Fibroblast of pulmonary artery (primary cell): ENCODE measurements at regions not wholly inside any gene's neighbourhood (a gene's known extent, or its start where the extent isn't known, plus 50 kb on each side); places are given as distances from the start of the nearest gene placed in this dataset.

Source experiments
- DNase-seq: peaks from one replicate; pipeline ENCODE4 v3.0.0-alpha.2; 2010; ENCODE audit warnings: low read depth
- H3K4me3 ChIP-seq: replicated peaks from 2 replicates; pipeline ENCODE4 v1.5.1; 2011; ENCODE audit warnings: low read depth, mild to moderate bottlenecking, control low read depth, low read length, moderate library complexity
- CTCF ChIP-seq: IDR thresholded peaks from 2 replicates; pipeline ENCODE4 v1.5.1; 2011; ENCODE audit warnings: mild to moderate bottlenecking, control low read depth, low read length, inconsistent platforms; ENCODE audit errors: missing control alignments

DNA sequence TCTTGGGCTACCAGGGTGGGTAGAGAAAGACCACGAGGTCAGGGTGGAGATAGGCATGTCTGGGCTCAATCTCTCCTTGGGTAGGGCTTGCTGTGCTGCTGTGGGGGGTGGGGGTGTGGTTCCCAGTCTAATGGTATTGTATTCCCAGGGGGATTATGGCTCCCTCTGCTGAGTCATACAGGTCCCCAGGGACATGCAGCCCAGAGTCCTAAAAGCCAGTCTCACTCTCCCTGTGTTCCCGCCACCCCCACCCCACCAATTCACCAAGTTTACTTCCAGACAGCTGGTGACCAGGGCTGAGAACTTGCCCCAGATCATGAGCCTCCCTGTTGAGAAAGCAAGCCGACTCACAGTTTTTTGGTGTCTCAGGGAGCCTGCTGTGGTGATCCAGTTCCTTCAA is 367.6 kb downstream of the C12orf75 start:
- no peak for DNase-seq
- TF ChIP-seq CTCF: no peak
- H3K4me3 ChIP-seq: no peak overlapping the region

DNA sequence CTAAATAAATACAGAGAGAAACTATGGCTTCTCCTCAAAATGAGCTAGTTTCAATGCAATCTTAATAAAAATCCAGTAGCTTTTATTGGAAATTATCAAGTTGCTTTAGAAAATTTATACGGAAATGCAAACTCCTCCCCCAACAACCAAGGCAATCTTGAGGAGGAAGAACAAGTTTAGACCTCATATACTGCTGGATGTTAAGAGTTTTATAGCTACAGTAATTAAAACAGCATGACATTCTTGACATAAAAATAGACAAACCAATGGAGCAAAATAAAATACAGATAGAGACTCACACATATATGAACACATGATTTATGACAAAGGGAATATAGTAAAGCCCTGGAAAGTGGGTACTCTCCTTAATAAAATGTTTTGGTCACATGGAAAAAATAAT is 368.7 kb downstream of the C12orf75 start:
- no peak for DNase-seq
- no peak overlapping the region for H3K4me3 ChIP-seq

GRCh38 chr12:105704787-105705186 is 374.3 kb downstream of the C12orf75 start:
- H3K4me3 ChIP-seq: no peak overlapping the region
- TF ChIP-seq CTCF: no peak
- no peak for DNase-seq

More for the DNA sequence above, 368.7 kb downstream of the C12orf75 start:
- no peak for TF ChIP-seq CTCF

DNA sequence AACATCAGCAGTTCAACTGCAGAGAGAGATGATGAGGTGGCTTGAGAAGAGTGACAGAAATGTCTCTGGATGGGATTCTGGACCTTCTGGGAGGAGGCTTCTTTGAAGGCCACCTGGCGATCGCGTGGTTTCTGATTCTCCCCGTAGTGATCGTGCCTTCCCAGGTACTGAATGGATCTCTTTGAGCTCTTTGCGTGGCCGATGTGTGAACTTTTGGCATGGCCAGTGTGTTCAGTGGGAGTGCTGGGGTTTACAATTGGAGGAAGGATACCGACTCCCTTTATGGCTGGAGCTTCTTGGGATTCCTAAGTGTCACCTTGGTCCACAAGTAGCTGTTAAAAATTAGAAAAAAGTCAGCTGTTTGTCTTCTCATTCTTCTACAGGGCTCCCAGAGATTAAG is 374.7 kb downstream of the C12orf75 start:
- no peak for TF ChIP-seq CTCF
- no peak overlapping the region for H3K4me3 ChIP-seq
- DNase-seq: no peak

DNA sequence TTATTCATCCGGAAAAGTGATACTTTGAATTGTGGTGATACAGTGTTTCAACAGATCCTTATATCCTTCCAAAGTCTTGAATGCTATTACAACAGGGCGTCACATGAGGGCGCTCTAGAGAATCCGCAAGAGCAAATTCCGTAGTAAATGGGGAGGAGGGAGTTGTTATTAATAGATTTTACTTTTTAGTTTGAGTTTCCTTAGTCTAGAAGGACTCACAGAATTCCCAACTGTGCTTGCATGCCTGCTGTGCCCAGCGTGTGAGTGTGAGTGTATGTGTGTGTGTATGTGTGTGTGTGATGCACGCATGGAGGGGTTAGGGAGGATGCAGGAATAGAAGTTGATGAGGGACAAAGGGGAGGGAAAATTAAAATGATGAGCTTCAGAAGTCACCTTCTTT is 375.3 kb downstream of the C12orf75 start:
- peak; percentile 93 for TF ChIP-seq CTCF

GRCh38 chr12:105706321-105706972 is 376.0 kb downstream of the C12orf75 start:
- peak; percentile 10 for DNase-seq
- no peak overlapping the region for H3K4me3 ChIP-seq
- no peak for TF ChIP-seq CTCF

More for the DNA sequence above, 375.3 kb downstream of the C12orf75 start:
- H3K4me3 ChIP-seq: no peak overlapping the region
- peak; percentile 86 for DNase-seq

DNA sequence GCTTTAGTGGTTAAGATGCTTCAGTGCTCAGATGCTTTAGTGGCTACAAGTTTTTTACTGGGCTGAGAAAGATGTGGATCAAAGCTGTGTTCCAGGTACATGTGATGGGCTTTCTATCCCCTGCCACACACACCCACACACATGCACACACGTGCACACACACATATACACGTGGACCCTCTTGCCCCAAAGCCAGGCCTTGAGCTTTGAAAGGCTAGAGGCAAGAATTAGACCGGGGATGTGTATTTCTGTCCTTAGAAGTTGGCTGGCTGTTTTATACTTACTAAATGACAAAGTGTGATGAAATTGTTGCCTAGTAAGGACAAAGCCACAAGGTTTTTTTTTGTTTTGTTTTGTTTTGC is 376.5 kb downstream of the C12orf75 start:
- no peak for DNase-seq
- H3K4me3 ChIP-seq: no peak overlapping the region

More for the DNA sequence above, 376.5 kb downstream of the C12orf75 start:
- TF ChIP-seq CTCF: no peak
